ENCODE measurements at regions not wholly inside any gene's neighbourhood (a gene's known extent, or its start where the extent isn't known, plus 50 kb on each side); places are given as distances from the start of the nearest gene placed in this dataset.

- DNase-seq = no peak
Observed at GRCh38 chr9:84592918-84593317, 76.6 kb upstream of the NTRK2 start.

GRCh38 chr9:84593352-84593751 lies 76.2 kb upstream of the NTRK2 start:
- no peak for DNase-seq

- no peak for DNase-seq
Observed at GRCh38 chr9:84597131-84597530, 72.4 kb upstream of the NTRK2 start.

GRCh38 chr9:84598921-84599636 lies 70.5 kb upstream of the NTRK2 start:
- no peak for DNase-seq

- no peak for DNase-seq
Observed at GRCh38 chr9:84600739-84601138, 68.8 kb upstream of the NTRK2 start.

GRCh38 chr9:84604223-84604622 lies 65.3 kb upstream of the NTRK2 start:
- DNase-seq = no peak

GRCh38 chr9:84609779-84610178 lies 59.8 kb upstream of the NTRK2 start:
- DNase-seq = no peak

GRCh38 chr9:84613431-84613830 lies 56.1 kb upstream of the NTRK2 start:
- no peak for DNase-seq

GRCh38 chr9:84615544-84615943 lies 54.0 kb upstream of the NTRK2 start:
- DNase-seq = no peak

GRCh38 chr9:84617411-84618029 lies 52.0 kb upstream of the NTRK2 start:
- no peak for DNase-seq
